Omental fat pad (tissue), 3 donors: ENCODE measurements at regions not wholly inside any gene's neighbourhood (a gene's known extent, or its start where the extent isn't known, plus 50 kb on each side); places are given as distances from the start of the nearest gene placed in this dataset.

Source experiments
- ATAC-seq: fragments of 150-250 bp; one replicate; pipeline ENCODE4 v1.9.1; 2016; ENCODE audit warnings: mild to moderate bottlenecking, moderate library complexity; ENCODE audit not compliant: low FRiP score
- DNase-seq: peaks from one replicate; pipeline ENCODE4 v3.0.0-alpha.2; 2019; ENCODE audit warnings: low spot score
- CTCF ChIP-seq, 3 donors: fragments of 450-650 bp; IDR thresholded peaks; one replicate each; pipeline ENCODE4 v1.5.1; 2016 to 2017; ENCODE audit warnings: antibody characterized with exemption in 3 of 3, mild to moderate bottlenecking in 3 of 3, moderate library complexity in 2 of 3

GRCh38 chr10:43970717-43971116 is 322.0 kb upstream of the ZNF32 start:
- TF ChIP-seq CTCF (IDR thresholded peaks at IDR 0.05): no peak
- no peak for ATAC-seq
- DNase-seq: no peak

- DNase-seq (no peak), ATAC-seq (no peak)
- no peak for TF ChIP-seq CTCF (IDR thresholded peaks at IDR 0.05)
These were observed 321.5 kb upstream of the ZNF32 start for GRCh38 chr10:43970018-43970698.

DNA sequence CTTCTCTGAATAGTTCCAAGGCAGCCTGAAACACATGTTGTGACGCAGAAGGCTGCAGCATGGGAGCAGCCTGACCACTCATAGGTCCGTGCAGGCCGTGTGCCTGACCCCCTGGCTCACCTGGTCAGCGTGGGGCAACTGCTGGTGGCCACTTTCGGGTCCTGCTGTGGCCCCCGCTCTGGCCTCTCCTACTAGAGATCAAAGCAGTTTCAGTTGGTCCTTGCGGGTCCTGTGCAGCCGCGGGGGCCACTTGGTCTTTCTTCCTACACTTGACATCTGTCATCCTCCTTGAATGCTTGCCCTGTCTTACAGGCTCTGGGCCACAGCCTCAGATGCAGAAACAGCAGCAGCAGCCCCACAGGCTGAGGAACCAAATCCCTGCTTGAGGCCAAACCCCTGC is 320.8 kb upstream of the ZNF32 start:
- TF ChIP-seq CTCF (IDR thresholded peaks at IDR 0.05): no peak
- ATAC-seq (no peak), DNase-seq (no peak)

DNA sequence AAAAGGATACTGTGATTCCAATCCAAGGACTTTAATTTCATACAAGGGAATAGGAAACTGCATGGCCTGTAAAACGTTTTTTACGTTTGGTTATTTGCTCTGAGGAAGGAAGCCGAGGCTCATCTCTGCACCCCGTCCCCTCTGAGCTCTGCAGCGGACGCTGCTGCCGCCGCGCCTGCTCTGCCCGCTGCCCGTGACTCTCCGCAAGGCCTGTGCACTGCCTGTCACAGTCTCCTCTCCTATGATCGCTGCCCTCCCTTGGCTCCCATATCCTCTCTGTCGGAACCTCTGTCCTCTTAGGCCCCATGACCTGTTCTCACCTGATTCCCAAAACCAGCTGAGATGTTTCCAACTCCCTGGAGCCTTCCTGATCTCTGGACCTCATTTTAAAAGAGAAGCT is 320.3 kb upstream of the ZNF32 start:
- TF ChIP-seq CTCF (IDR thresholded peaks at IDR 0.05): no peak
- ATAC-seq (no peak), DNase-seq (no peak)

GRCh38 chr10:43968076-43968475 is 319.4 kb upstream of the ZNF32 start:
- no peak for DNase-seq
- no peak for TF ChIP-seq CTCF (IDR thresholded peaks at IDR 0.05)
- ATAC-seq: no peak

- no peak for ATAC-seq
- DNase-seq: no peak
- TF ChIP-seq CTCF (IDR thresholded peaks at IDR 0.05): no peak
These were observed 317.9 kb upstream of the ZNF32 start for GRCh38 chr10:43966571-43966965.

GRCh38 chr10:43965918-43966570 is 317.4 kb upstream of the ZNF32 start:
- TF ChIP-seq CTCF (IDR thresholded peaks at IDR 0.05): no peak
- ATAC-seq (no peak), DNase-seq (no peak)
